T47D (cell line): ENCODE measurements at regions not wholly inside any gene's neighbourhood (a gene's known extent, or its start where the extent isn't known, plus 50 kb on each side); places are given as distances from the start of the nearest gene placed in this dataset.

Source experiments
- DNase-seq, 2 experiments: peaks; one replicate each; pipeline versions ENCODE4 v3.0.0 to v3.0.0-alpha.2; 2011 to 2012; ENCODE audit warnings: low read depth in 1 of 2, low spot score in 1 of 2
- JUND ChIP-seq: IDR thresholded peaks from 2 replicates; pipeline ENCODE4 v1.6.1; 2012; ENCODE audit warnings: low read depth
- in situ Hi-C: cut with HindIII; loops from 2 replicates; pipeline ENCODE4 v1.10.0; 2016; ENCODE audit warnings: low sequenced_read_pairs, low pct_unique_long_range_greater_than_20kb

DNA sequence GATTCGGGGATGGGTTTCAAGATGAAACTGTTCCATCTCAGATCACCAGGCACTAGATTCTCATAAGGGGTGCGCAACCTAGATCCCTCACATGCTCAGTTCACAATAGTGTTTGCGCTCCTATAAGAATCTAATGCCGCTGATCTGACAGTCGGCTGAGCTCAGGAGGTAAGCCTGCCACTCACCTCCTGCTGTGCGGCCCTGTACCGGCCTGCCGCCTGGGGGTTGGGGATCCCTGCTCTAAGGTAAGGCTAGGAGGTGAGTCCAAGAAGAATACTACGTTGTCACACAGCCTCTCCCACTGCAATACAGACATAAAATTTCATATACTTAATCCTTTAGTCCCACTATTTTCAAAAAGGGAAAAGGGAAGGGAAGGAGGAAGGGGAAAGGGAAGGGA, 213.4 kb upstream of the HCCS start:
- in situ Hi-C loops: no loop called here
- no peak for TF ChIP-seq JUND
- DNase-seq: no peak

- in situ Hi-C loops: no loop called here
- peak; percentile 4 to 88 for DNase-seq
- peak; percentile 96 for TF ChIP-seq JUND
Observed at GRCh38 chrX:10900585-10901289, 210.4 kb upstream of the HCCS start.

GRCh38 chrX:10901290-10901633, 209.9 kb upstream of the HCCS start:
- DNase-seq: no peak
- in situ Hi-C loops: no loop called here
- TF ChIP-seq JUND: no peak

DNA sequence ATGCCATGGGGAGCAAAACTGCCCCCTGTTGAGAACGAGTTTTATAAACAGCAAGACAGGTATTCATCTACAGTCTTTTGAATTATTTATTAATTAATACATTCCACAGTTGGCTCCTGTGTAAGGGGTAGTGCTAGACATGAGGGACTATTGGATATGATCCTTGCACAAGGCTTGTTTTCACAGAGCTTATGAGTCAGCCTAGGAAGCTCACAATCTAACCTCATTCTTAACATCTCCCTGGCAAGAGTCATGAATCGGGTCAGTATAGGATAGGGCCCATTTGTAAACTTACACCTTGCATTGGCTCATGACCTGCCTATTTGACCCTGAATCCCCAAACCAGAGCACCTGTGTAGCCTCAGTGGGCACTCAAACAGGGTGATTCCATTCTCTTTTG, 209.1 kb upstream of the HCCS start:
- in situ Hi-C loops: no loop called here
- DNase-seq: no peak
- no peak for TF ChIP-seq JUND

DNA sequence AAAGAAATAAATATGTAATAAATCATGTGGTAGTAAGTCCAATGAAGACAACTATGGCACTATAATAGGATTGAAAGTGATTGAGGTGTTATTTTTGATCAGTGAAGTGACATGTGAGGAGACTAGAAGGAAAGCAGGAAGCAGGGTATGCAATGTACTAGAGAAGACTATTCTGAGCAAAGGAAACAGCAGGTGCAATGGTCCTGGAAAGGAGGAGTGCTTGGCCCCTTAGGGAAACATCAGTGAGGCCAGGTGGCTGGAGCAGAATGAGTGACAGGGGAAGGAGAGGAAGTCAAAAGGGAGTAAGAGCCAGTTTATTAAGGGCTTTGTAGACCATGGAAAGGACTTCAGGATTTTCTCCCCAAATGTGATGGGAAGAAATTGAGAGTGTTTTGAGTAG, 207.6 kb upstream of the HCCS start:
- DNase-seq: no peak
- no peak for TF ChIP-seq JUND
- in situ Hi-C loops: no loop called here

DNA sequence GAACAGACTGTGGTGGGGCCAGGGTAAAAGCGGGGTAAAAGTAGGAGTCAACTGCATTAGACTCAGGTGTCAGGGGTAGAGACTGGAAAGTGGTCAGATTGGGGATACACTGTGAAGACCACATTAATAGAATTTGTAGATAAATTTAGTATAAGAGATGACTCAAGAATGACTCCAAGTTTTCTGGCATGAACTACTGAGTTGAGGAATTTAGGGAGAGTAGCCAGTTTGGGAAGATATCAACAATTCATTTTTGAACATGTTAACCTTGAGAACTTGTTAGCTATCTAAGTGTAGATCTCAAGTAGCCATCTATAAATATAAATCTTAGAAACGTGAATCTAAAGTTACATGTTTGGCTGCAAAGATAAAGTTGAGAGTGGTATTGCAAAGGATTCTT, 206.9 kb upstream of the HCCS start:
- no peak for DNase-seq
- TF ChIP-seq JUND: no peak
- in situ Hi-C loops: no loop called here

- TF ChIP-seq JUND: no peak
- no peak for DNase-seq
- in situ Hi-C loops: no loop called here
Observed at GRCh38 chrX:10906866-10907265, 204.3 kb upstream of the HCCS start.

- TF ChIP-seq JUND: no peak
- DNase-seq: peak in 1 of 2 experiments; percentile 15
- in situ Hi-C loops: no loop called here
Observed at GRCh38 chrX:10922159-10922558, 189.0 kb upstream of the HCCS start.

GRCh38 chrX:10922835-10923234, 188.3 kb upstream of the HCCS start:
- TF ChIP-seq JUND: no peak
- in situ Hi-C loops: no loop called here
- no peak for DNase-seq

- TF ChIP-seq JUND: no peak
- in situ Hi-C loops: no loop called here
- DNase-seq: no peak
Observed at GRCh38 chrX:10923466-10923865, 187.7 kb upstream of the HCCS start.

DNA sequence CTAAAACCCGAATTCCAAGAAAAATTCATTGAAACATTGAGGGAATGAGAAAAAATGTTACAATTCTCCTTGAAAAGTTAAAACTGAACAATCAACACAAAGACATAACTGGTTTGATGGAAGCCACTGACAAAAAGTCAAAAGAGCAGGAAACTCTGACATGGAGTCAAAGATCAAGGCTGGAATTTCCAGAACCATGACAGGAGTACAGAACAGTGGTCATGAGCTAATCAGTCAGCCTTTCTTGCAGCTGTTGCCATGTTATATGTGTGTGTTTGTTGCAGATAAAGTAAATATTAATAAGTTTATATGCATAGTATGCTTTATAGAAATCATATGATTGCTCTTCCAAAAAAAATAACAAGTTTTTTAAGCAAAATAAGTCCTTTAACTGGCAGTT, 184.7 kb upstream of the HCCS start:
- in situ Hi-C loops: no loop called here
- TF ChIP-seq JUND: no peak
- no peak for DNase-seq

- in situ Hi-C loops: no loop called here
- no peak for TF ChIP-seq JUND
- DNase-seq: no peak
Observed at GRCh38 chrX:10926891-10927290, 184.2 kb upstream of the HCCS start.

GRCh38 chrX:10929747-10930146, 181.4 kb upstream of the HCCS start:
- in situ Hi-C loops: no loop called here
- TF ChIP-seq JUND: no peak
- no peak for DNase-seq

DNA sequence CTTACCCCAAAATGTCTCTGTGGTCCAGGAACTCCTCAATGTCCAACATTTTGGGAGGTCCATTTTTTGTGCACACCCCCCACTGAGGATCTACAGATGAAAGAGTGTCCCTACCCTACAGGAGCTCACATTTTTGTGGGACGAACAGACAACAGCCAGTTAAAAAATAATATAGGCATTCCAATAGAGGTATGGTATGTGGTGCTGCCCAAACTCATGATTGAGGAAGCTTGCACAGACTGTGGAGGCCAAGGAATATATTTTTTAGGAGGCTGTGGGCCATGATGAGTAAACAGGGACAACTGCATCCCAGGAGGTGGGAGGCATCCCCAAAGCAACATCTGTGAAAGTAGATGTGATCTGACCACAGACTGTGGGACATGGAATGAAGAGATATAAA, 181.0 kb upstream of the HCCS start:
- in situ Hi-C loops: no loop called here
- DNase-seq: no peak
- TF ChIP-seq JUND: no peak
